Astrocyte (in vitro differentiated cells and primary cell): ENCODE measurements at regions not wholly inside any gene's neighbourhood (a gene's known extent, or its start where the extent isn't known, plus 50 kb on each side); places are given as distances from the start of the nearest gene placed in this dataset.

Experiments used
- DNase-seq: peaks from one replicate; pipeline ENCODE4 v3.0.0-alpha.2; 2010; ENCODE audit warnings: low read depth
- FAIRE-seq: peaks from 2 replicates; lab custom pipeline; 2011; peaks lifted over from hg19 to GRCh38; lab: Jason Lieb, UNC
- H2AFZ ChIP-seq: 2 replicates; pipeline ENCODE4 v1.6.0; 2012; ENCODE audit warnings: low read depth, low read length, inconsistent platforms
- H3K27ac ChIP-seq: 2 replicates; pipeline ENCODE4 v1.5.1; 2011; ENCODE audit warnings: low read depth, low read length, inconsistent platforms
- H3K27me3 ChIP-seq: 2 replicates; pipeline ENCODE4 v1.6.0; 2011; ENCODE audit warnings: low read length, inconsistent platforms; ENCODE audit not compliant: insufficient read depth
- H3K36me3 ChIP-seq: 2 replicates; pipeline ENCODE4 v1.5.1; 2011; ENCODE audit warnings: low read length, inconsistent platforms; ENCODE audit not compliant: insufficient read depth
- H3K4me1 ChIP-seq: 2 replicates; pipeline ENCODE4 v1.5.1; 2011; ENCODE audit warnings: low read length, inconsistent platforms; ENCODE audit not compliant: insufficient read depth
- H3K4me2 ChIP-seq: 2 replicates; pipeline ENCODE4 v1.6.0; 2012; ENCODE audit warnings: low read length, inconsistent platforms
- H3K4me3 ChIP-seq: 2 replicates; pipeline ENCODE4 v1.5.1; 2011; ENCODE audit warnings: low read depth, mild to moderate bottlenecking, low read length, inconsistent platforms; ENCODE audit not compliant: insufficient read depth
- H3K79me2 ChIP-seq: 2 replicates; pipeline ENCODE4 v1.6.0; 2012; ENCODE audit warnings: mild to moderate bottlenecking, low read length, inconsistent platforms; ENCODE audit not compliant: insufficient read depth
- H3K9ac ChIP-seq: 2 replicates; pipeline ENCODE4 v1.6.0; 2012; ENCODE audit warnings: mild to moderate bottlenecking, low read length, inconsistent platforms
- H3K9me3 ChIP-seq: 2 replicates; pipeline ENCODE4 v1.5.1; 2012; ENCODE audit warnings: low read depth, mild to moderate bottlenecking, low read length, inconsistent platforms; ENCODE audit not compliant: insufficient read depth
- H4K20me1 ChIP-seq: 2 replicates; pipeline ENCODE4 v1.6.0; 2012; ENCODE audit warnings: low read length, inconsistent platforms; ENCODE audit not compliant: insufficient read depth
- H3K27ac Mint-ChIP-seq: one replicate; pipeline ENCODE4 v1.8.0; 2021; ENCODE audit warnings: mild to moderate bottlenecking, mixed read lengths; ENCODE audit not compliant: unreplicated experiment
- H3K27me3 Mint-ChIP-seq: one replicate; pipeline ENCODE4 v1.8.0; 2021; ENCODE audit warnings: low read depth, mixed read lengths; ENCODE audit not compliant: unreplicated experiment
- H3K36me3 Mint-ChIP-seq: one replicate; pipeline ENCODE4 v1.8.0; 2021; ENCODE audit warnings: low read depth, mixed read lengths; ENCODE audit not compliant: unreplicated experiment
- H3K4me1 Mint-ChIP-seq: one replicate; pipeline ENCODE4 v1.8.0; 2021; ENCODE audit warnings: low read depth, mixed read lengths; ENCODE audit not compliant: unreplicated experiment
- H3K4me3 Mint-ChIP-seq: one replicate; pipeline ENCODE4 v1.8.0; 2021; ENCODE audit warnings: mild to moderate bottlenecking, moderate library complexity, mixed read lengths; ENCODE audit not compliant: unreplicated experiment
- H3K9me3 Mint-ChIP-seq: one replicate; pipeline ENCODE4 v1.8.0; 2021; ENCODE audit warnings: mild to moderate bottlenecking, mixed read lengths; ENCODE audit not compliant: unreplicated experiment
- CTCF ChIP-seq: IDR thresholded peaks from 2 replicates; pipeline ENCODE4 v1.5.1; 2011; ENCODE audit warnings: low read depth, mild to moderate bottlenecking, inconsistent platforms, low read length, moderate library complexity; ENCODE audit not compliant: insufficient read depth
- EZH2 ChIP-seq: IDR thresholded peaks from 2 replicates; pipeline ENCODE4 v1.6.1; 2012; ENCODE audit warnings: mild to moderate bottlenecking, low read length, inconsistent platforms; ENCODE audit not compliant: insufficient read depth

GRCh38 chrX:80513625-80514024, 93.4 kb downstream of the TENT5D start:
- no peaks in the 10 kb centered on the region for H3K27me3 ChIP-seq
- H4K20me1 ChIP-seq, result no peaks in the 10 kb centered on the region
- Mint-ChIP-seq H3K9me3 (no peaks in the 10 kb centered on the region), H3K36me3 (no peaks in the 10 kb centered on the region), H3K4me1 (peaks cover 22% of the 10 kb centered on the region), H3K4me3 (no peak overlapping the region), H3K27ac (peak overlapping the region; percentile 53), H3K27me3 (no peaks in the 10 kb centered on the region)
- no peaks in the 10 kb centered on the region for H3K4me1 ChIP-seq
- no peaks in the 10 kb centered on the region for H3K79me2 ChIP-seq
- H3K9me3 ChIP-seq, result no peaks in the 10 kb centered on the region
- no peak for TF ChIP-seq CTCF
- no peak for TF ChIP-seq EZH2
- no peak for DNase-seq
- H2AFZ ChIP-seq, result no peak overlapping the region
- H3K9ac ChIP-seq, result no peak overlapping the region
- H3K36me3 ChIP-seq, result no peaks in the 10 kb centered on the region
- no peak for FAIRE-seq
- no peak overlapping the region for H3K4me2 ChIP-seq
- H3K27ac ChIP-seq, result no peak overlapping the region
- no peak overlapping the region for H3K4me3 ChIP-seq

GRCh38 chrX:80537096-80537495, 116.8 kb downstream of the TENT5D start:
- Mint-ChIP-seq H3K27ac (peak overlapping the region; percentile 91), H3K4me3 (no peak overlapping the region), H3K4me1 (no peaks in the 10 kb centered on the region), H3K9me3 (no peaks in the 10 kb centered on the region), H3K36me3 (no peaks in the 10 kb centered on the region), H3K27me3 (no peaks in the 10 kb centered on the region)
- Histone ChIP-seq H4K20me1 (no peaks in the 10 kb centered on the region), H3K9ac (no peak overlapping the region), H3K27me3 (no peaks in the 10 kb centered on the region), H3K4me2 (no peak overlapping the region), H3K9me3 (no peaks in the 10 kb centered on the region), H3K36me3 (no peaks in the 10 kb centered on the region), H3K79me2 (no peaks in the 10 kb centered on the region), H3K4me3 (no peak overlapping the region), H3K27ac (no peak overlapping the region), H3K4me1 (no peaks in the 10 kb centered on the region), H2AFZ (no peak overlapping the region)
- TF ChIP-seq CTCF (no peak), EZH2 (no peak)
- FAIRE-seq, result no peak
- DNase-seq, result no peak

GRCh38 chrX:80550722-80551121, 130.5 kb downstream of the TENT5D start:
- no peaks in the 10 kb centered on the region for H3K27me3 Mint-ChIP-seq
- DNase-seq, result no peak

More at GRCh38 chrX:80550722-80551121, 130.5 kb downstream of the TENT5D start:
- Histone ChIP-seq H3K79me2 (no peaks in the 10 kb centered on the region), H3K9me3 (no peaks in the 10 kb centered on the region), H3K27me3 (no peaks in the 10 kb centered on the region), H2AFZ (no peak overlapping the region), H3K4me1 (no peaks in the 10 kb centered on the region), H3K27ac (no peak overlapping the region), H3K36me3 (no peaks in the 10 kb centered on the region), H3K4me3 (no peak overlapping the region), H4K20me1 (no peaks in the 10 kb centered on the region), H3K9ac (no peak overlapping the region), H3K4me2 (no peak overlapping the region)
- no peak overlapping the region for H3K4me3 Mint-ChIP-seq
- TF ChIP-seq EZH2 (no peak), CTCF (no peak)
- H3K9me3 Mint-ChIP-seq, result no peaks in the 10 kb centered on the region
- H3K4me1 Mint-ChIP-seq, result no peaks in the 10 kb centered on the region
- no peak overlapping the region for H3K27ac Mint-ChIP-seq
- no peak for FAIRE-seq
- no peaks in the 10 kb centered on the region for H3K36me3 Mint-ChIP-seq
